Mammary epithelial cell (primary cell): ENCODE measurements at regions not wholly inside any gene's neighbourhood (a gene's known extent, or its start where the extent isn't known, plus 50 kb on each side); places are given as distances from the start of the nearest gene placed in this dataset.

Experiments used
- CTCF ChIP-seq, 2 donors: IDR thresholded peaks in 1 of 2; conservative IDR thresholded peaks in 1 of 2; 2 replicates each; pipeline ENCODE4 v1.5.1; 2011 to 2012; ENCODE audit warnings: inconsistent platforms in 2 of 2, low read length in 2 of 2, mild to moderate bottlenecking in 2 of 2, control low read depth in 1 of 2, low read depth in 1 of 2; ENCODE audit not compliant: insufficient read depth in 1 of 2; ENCODE audit errors: extremely low read depth in 1 of 2
- EZH2 ChIP-seq: IDR thresholded peaks from 2 replicates; pipeline ENCODE4 v1.6.1; 2012; ENCODE audit warnings: low read length, inconsistent platforms, borderline replicate concordance

- TF ChIP-seq CTCF (conservative IDR thresholded peaks at IDR 0.05 in 1 of 2, IDR thresholded peaks at IDR 0.05 in 1 of 2; ENCODE audit: extremely low read depth in 1 of 2, insufficient read depth in 1 of 2, low read depth in 1 of 2, low read length in 2 of 2) (no peak), EZH2 (no peak)
Observed at GRCh38 chr10:42996588-42996987, 80.3 kb upstream of the RET start.
